AG10803 (cell line): ENCODE measurements at regions not wholly inside any gene's neighbourhood (a gene's known extent, or its start where the extent isn't known, plus 50 kb on each side); places are given as distances from the start of the nearest gene placed in this dataset.
A peak's percentile ranks its signal among the peaks of the same experiment; 100 is the strongest.
"Not testable (repeated sequence)": the region's sequence is repeated elsewhere in the genome, so short reads cannot be mapped to it uniquely, and the experiment has no call there.

ENCODE experiments used
- DNase-seq: peaks from one replicate; pipeline ENCODE4 v3.0.0; 2010; ENCODE audit warnings: low read depth
- H3K4me3 ChIP-seq: 2 replicates; pipeline ENCODE4 v1.5.1; 2011; ENCODE audit warnings: mild to moderate bottlenecking, low read length, control low read depth

GRCh38 chr15:84477550-84477949, 123.3 kb upstream of the ZSCAN2 start:
- DNase-seq, H3K4me3 ChIP-seq: not testable (repeated sequence)

- not testable (repeated sequence) for H3K4me3 ChIP-seq, DNase-seq
These were observed 120.6 kb upstream of the ZSCAN2 start for GRCh38 chr15:84480174-84480681.

GRCh38 chr15:84483859-84484258, 117.0 kb upstream of the ZSCAN2 start:
- DNase-seq, H3K4me3 ChIP-seq: not testable (repeated sequence)

- not testable (repeated sequence) for DNase-seq
- H3K4me3 ChIP-seq, result peak overlapping the region; percentile 29
These were observed 100.5 kb upstream of the ZSCAN2 start for GRCh38 chr15:84500165-84500889.

- H3K4me3 ChIP-seq, DNase-seq: not testable (repeated sequence)
These were observed 97.7 kb upstream of the ZSCAN2 start for GRCh38 chr15:84503101-84503500.

GRCh38 chr15:84505552-84505951, 95.3 kb upstream of the ZSCAN2 start:
- DNase-seq, H3K4me3 ChIP-seq: not testable (repeated sequence)

GRCh38 chr15:84512324-84512723, 88.5 kb upstream of the ZSCAN2 start:
- not testable (repeated sequence) for DNase-seq

GRCh38 chr15:84516773-84517172, 84.0 kb upstream of the ZSCAN2 start:
- H3K4me3 ChIP-seq, DNase-seq: not testable (repeated sequence)

More at GRCh38 chr15:84512324-84512723, 88.5 kb upstream of the ZSCAN2 start:
- not testable (repeated sequence) for H3K4me3 ChIP-seq

GRCh38 chr15:84525491-84526344, 75.1 kb upstream of the ZSCAN2 start:
- DNase-seq, H3K4me3 ChIP-seq: not testable (repeated sequence)

GRCh38 chr15:84530751-84531150, 70.1 kb upstream of the ZSCAN2 start:
- DNase-seq, result not testable (repeated sequence)

GRCh38 chr15:84531223-84531622, 69.6 kb upstream of the ZSCAN2 start:
- not testable (repeated sequence) for H3K4me3 ChIP-seq, DNase-seq

More at GRCh38 chr15:84530751-84531150, 70.1 kb upstream of the ZSCAN2 start:
- H3K4me3 ChIP-seq, result not testable (repeated sequence)

- DNase-seq, result peak; percentile 35
- not testable (repeated sequence) for H3K4me3 ChIP-seq
These were observed 69.0 kb upstream of the ZSCAN2 start for GRCh38 chr15:84531709-84532367.

GRCh38 chr15:84533705-84534104, 67.1 kb upstream of the ZSCAN2 start:
- not testable (repeated sequence) for H3K4me3 ChIP-seq, DNase-seq

- not testable (repeated sequence) for H3K4me3 ChIP-seq, DNase-seq
These were observed 66.1 kb upstream of the ZSCAN2 start for GRCh38 chr15:84534561-84535235.

- not testable (repeated sequence) for DNase-seq, H3K4me3 ChIP-seq
These were observed 64.6 kb upstream of the ZSCAN2 start for GRCh38 chr15:84536181-84536580.

GRCh38 chr15:84544586-84544985, 56.2 kb upstream of the ZSCAN2 start:
- not testable (repeated sequence) for DNase-seq, H3K4me3 ChIP-seq

- not testable (repeated sequence) for H3K4me3 ChIP-seq, DNase-seq
These were observed 53.7 kb upstream of the ZSCAN2 start for GRCh38 chr15:84547150-84547549.

- H3K4me3 ChIP-seq, result not testable (repeated sequence)
- peak; percentile 80 for DNase-seq
These were observed 50.3 kb upstream of the ZSCAN2 start for GRCh38 chr15:84550503-84550902.
